HL-60 (cell line): ENCODE measurements at regions not wholly inside any gene's neighbourhood (a gene's known extent, or its start where the extent isn't known, plus 50 kb on each side); places are given as distances from the start of the nearest gene placed in this dataset.

Experiments used
- DNase-seq, 2 experiments: peaks; one replicate each; pipeline ENCODE4 v3.0.0-alpha.2; 2010 to 2020; ENCODE audit warnings: low read depth in 1 of 2, low spot score in 1 of 2
- H3K27ac ChIP-seq: fragments of 250-450 bp; sonication (Bioruptor Pico); replicated peaks from 2 replicates; pipeline ENCODE4 v1.5.1; 2020; ENCODE audit warnings: mild to moderate bottlenecking, moderate library complexity
- H3K27me3 ChIP-seq: fragments of 250-450 bp; sonication (Bioruptor Pico); 2 replicates; pipeline ENCODE4 v1.5.1; 2021; ENCODE audit warnings: mild to moderate bottlenecking, moderate library complexity; ENCODE audit not compliant: insufficient read depth, poor library complexity, severe bottlenecking
- H3K4me3 ChIP-seq: replicated peaks from 2 replicates; pipeline ENCODE4 v1.5.1; 2011; ENCODE audit warnings: mild to moderate bottlenecking, control low read depth, low read length; ENCODE audit not compliant: insufficient read depth
- GABPA ChIP-seq: IDR thresholded peaks from 2 replicates; pipeline ENCODE4 v1.6.1; 2012; ENCODE audit warnings: low read depth
- POLR2AphosphoS5 ChIP-seq: IDR thresholded peaks from 2 replicates; pipeline ENCODE4 v1.6.1; 2012; ENCODE audit warnings: low read depth
- SPI1 ChIP-seq: IDR thresholded peaks from 2 replicates; pipeline ENCODE4 v1.6.1; 2012; ENCODE audit warnings: low read depth, mild to moderate bottlenecking, borderline replicate concordance
- TF ChIP-seq, protein P1 (sequence below): IDR thresholded peaks from 2 replicates; pipeline ENCODE4 v1.6.1; 2012; ENCODE audit warnings: low read depth; ENCODE audit not compliant: insufficient replicate concordance
- TF ChIP-seq, protein P2 (sequence below): IDR thresholded peaks from one replicate; pipeline ENCODE4 v1.5.1; 2011; ENCODE audit warnings: low read length, control low read depth, inconsistent platforms; ENCODE audit not compliant: insufficient read depth

DNA sequence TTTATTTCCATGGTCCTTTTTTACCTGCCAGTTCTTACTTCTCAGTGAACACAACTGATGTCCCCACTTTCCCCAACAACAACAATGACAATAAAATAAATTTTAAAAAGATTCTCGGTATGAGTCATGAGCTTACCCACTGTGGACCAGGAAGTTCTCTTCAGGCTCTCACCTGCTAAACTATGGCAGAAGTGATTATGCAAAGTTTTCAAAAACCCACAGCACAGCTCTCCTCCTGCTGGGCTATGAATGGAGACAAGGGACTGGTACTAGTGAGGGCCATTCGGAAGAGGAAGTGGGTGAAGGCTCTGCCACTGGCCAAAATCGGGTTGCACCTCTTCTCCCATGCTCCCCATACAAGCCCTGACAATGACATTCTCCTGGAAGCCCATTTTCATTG is 429.4 kb downstream of the PIK3R1 start:
- H3K27me3 ChIP-seq: no peaks in the 10 kb centered on the region
- TF ChIP-seq, protein P1, sequence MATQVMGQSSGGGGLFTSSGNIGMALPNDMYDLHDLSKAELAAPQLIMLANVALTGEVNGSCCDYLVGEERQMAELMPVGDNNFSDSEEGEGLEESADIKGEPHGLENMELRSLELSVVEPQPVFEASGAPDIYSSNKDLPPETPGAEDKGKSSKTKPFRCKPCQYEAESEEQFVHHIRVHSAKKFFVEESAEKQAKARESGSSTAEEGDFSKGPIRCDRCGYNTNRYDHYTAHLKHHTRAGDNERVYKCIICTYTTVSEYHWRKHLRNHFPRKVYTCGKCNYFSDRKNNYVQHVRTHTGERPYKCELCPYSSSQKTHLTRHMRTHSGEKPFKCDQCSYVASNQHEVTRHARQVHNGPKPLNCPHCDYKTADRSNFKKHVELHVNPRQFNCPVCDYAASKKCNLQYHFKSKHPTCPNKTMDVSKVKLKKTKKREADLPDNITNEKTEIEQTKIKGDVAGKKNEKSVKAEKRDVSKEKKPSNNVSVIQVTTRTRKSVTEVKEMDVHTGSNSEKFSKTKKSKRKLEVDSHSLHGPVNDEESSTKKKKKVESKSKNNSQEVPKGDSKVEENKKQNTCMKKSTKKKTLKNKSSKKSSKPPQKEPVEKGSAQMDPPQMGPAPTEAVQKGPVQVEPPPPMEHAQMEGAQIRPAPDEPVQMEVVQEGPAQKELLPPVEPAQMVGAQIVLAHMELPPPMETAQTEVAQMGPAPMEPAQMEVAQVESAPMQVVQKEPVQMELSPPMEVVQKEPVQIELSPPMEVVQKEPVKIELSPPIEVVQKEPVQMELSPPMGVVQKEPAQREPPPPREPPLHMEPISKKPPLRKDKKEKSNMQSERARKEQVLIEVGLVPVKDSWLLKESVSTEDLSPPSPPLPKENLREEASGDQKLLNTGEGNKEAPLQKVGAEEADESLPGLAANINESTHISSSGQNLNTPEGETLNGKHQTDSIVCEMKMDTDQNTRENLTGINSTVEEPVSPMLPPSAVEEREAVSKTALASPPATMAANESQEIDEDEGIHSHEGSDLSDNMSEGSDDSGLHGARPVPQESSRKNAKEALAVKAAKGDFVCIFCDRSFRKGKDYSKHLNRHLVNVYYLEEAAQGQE: no peak
- TF ChIP-seq POLR2AphosphoS5 (no peak), GABPA (no peak), SPI1 (no peak)
- TF ChIP-seq, protein P2, sequence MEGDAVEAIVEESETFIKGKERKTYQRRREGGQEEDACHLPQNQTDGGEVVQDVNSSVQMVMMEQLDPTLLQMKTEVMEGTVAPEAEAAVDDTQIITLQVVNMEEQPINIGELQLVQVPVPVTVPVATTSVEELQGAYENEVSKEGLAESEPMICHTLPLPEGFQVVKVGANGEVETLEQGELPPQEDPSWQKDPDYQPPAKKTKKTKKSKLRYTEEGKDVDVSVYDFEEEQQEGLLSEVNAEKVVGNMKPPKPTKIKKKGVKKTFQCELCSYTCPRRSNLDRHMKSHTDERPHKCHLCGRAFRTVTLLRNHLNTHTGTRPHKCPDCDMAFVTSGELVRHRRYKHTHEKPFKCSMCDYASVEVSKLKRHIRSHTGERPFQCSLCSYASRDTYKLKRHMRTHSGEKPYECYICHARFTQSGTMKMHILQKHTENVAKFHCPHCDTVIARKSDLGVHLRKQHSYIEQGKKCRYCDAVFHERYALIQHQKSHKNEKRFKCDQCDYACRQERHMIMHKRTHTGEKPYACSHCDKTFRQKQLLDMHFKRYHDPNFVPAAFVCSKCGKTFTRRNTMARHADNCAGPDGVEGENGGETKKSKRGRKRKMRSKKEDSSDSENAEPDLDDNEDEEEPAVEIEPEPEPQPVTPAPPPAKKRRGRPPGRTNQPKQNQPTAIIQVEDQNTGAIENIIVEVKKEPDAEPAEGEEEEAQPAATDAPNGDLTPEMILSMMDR: no peak
- H3K27ac ChIP-seq: no peak overlapping the region
- no peak overlapping the region for H3K4me3 ChIP-seq
- no peak for DNase-seq

DNA sequence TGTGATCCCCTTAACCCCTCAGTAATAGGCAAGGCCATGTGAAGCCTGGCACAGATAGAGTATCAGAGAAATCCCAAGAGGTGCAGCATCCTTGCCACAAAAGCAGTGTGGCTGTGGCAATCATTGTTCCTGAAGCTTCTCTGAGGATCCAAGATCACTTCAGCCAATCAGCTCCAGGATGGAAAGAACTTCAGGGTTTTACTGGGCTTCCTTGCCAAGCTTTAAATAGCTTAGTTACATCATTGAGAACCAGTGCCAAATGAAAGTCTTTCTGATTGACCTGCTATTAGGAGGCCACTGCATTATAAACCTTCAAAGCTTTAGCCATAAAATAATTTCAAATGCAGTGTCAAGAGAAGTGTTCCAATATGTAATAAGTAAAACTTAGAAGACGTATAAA is 430.6 kb downstream of the PIK3R1 start:
- DNase-seq: no peak
- TF ChIP-seq, protein P1: no peak
- TF ChIP-seq POLR2AphosphoS5 (no peak), GABPA (no peak), SPI1 (no peak)
- TF ChIP-seq, protein P2: no peak
- Histone ChIP-seq H3K27ac (no peak overlapping the region), H3K27me3 (no peaks in the 10 kb centered on the region), H3K4me3 (no peak overlapping the region)

DNA sequence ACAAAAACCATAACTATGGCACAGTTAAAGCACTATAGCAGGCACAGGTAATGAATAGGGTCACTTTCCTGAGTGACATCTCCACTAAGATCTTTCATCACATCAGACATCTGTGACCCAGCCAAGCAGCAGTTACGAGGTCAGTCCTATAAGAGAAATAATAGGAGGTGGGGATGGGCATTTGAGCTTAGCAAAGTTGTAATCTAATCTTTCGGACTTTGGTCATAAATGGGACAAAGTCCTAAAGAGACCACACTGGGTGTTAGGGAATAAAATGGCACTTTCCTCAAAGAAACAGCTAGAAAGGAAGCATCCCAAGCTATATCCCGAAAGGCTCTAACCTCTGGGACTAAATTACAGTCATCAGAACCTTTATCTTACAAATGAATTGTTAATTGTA is 432.2 kb downstream of the PIK3R1 start:
- no peak for DNase-seq
- Histone ChIP-seq H3K4me3 (no peak overlapping the region), H3K27ac (no peak overlapping the region), H3K27me3 (no peaks in the 10 kb centered on the region)
- TF ChIP-seq, protein P1: no peak
- TF ChIP-seq POLR2AphosphoS5 (no peak), SPI1 (no peak), GABPA (no peak)
- TF ChIP-seq, protein P2: no peak
